ENCODE measurements at regions not wholly inside any gene's neighbourhood (a gene's known extent, or its start where the extent isn't known, plus 50 kb on each side); places are given as distances from the start of the nearest gene placed in this dataset.
"Not testable (repeated sequence)": the region's sequence is repeated elsewhere in the genome, so short reads cannot be mapped to it uniquely, and the experiment has no call there.

GRCh38 chr22:49470741-49471503 lies 356.8 kb downstream of the BRD1 start:
- DNase-seq: no peak

- no peak for DNase-seq
These were observed 357.6 kb downstream of the BRD1 start for GRCh38 chr22:49469896-49470740.

- DNase-seq: no peak
These were observed 359.0 kb downstream of the BRD1 start for GRCh38 chr22:49468487-49469198.

GRCh38 chr22:49466878-49467595 lies 360.6 kb downstream of the BRD1 start:
- DNase-seq: no peak

- DNase-seq: no peak
These were observed 363.6 kb downstream of the BRD1 start for GRCh38 chr22:49464037-49464436.

- DNase-seq: no peak
These were observed 364.9 kb downstream of the BRD1 start for GRCh38 chr22:49462795-49463194.

GRCh38 chr22:49462291-49462690 lies 365.4 kb downstream of the BRD1 start:
- no peak for DNase-seq

GRCh38 chr22:49461674-49462073 lies 366.0 kb downstream of the BRD1 start:
- no peak for DNase-seq

GRCh38 chr22:49460592-49461281 lies 366.9 kb downstream of the BRD1 start:
- DNase-seq: no peak

GRCh38 chr22:49460091-49460490 lies 367.6 kb downstream of the BRD1 start:
- DNase-seq: no peak

GRCh38 chr22:49458708-49459099 lies 369.0 kb downstream of the BRD1 start:
- DNase-seq: no peak

GRCh38 chr22:49457946-49458707 lies 369.5 kb downstream of the BRD1 start:
- no peak for DNase-seq

GRCh38 chr22:49457146-49457545 lies 370.5 kb downstream of the BRD1 start:
- DNase-seq: no peak

GRCh38 chr22:49455595-49455994 lies 372.1 kb downstream of the BRD1 start:
- no peak for DNase-seq

- no peak for DNase-seq
These were observed 372.9 kb downstream of the BRD1 start for GRCh38 chr22:49454726-49455125.

- DNase-seq: no peak
These were observed 373.9 kb downstream of the BRD1 start for GRCh38 chr22:49453771-49454170.

GRCh38 chr22:49453019-49453418 lies 374.7 kb downstream of the BRD1 start:
- not testable (repeated sequence) for DNase-seq

- DNase-seq: no peak
These were observed 375.2 kb downstream of the BRD1 start for GRCh38 chr22:49452362-49452946.

- DNase-seq: no peak
These were observed 376.4 kb downstream of the BRD1 start for GRCh38 chr22:49451070-49451840.

GRCh38 chr22:49450498-49450897 lies 377.2 kb downstream of the BRD1 start:
- DNase-seq: no peak

Measured in stimulated activated CD4-positive, alpha-beta T cell treated with anti-CD3 and anti-CD28 coated beads, Interleukin-4, amount 100 ng/mL, for 24 hours (primary cell).